GM19328 (cell line): ENCODE measurements at regions not wholly inside any gene's neighbourhood (a gene's known extent, or its start where the extent isn't known, plus 50 kb on each side); places are given as distances from the start of the nearest gene placed in this dataset.
"Not testable (repeated sequence)": the region's sequence is repeated elsewhere in the genome, so short reads cannot be mapped to it uniquely, and the experiment has no call there.

Source experiments
- ATAC-seq: cut with Tn5 transposase; IDR thresholded peaks from one replicate; pipeline ENCODE4 v1.9.1; 2021; ENCODE audit warnings: mild to moderate bottlenecking, moderate library complexity; ENCODE audit not compliant: unreplicated experiment

DNA sequence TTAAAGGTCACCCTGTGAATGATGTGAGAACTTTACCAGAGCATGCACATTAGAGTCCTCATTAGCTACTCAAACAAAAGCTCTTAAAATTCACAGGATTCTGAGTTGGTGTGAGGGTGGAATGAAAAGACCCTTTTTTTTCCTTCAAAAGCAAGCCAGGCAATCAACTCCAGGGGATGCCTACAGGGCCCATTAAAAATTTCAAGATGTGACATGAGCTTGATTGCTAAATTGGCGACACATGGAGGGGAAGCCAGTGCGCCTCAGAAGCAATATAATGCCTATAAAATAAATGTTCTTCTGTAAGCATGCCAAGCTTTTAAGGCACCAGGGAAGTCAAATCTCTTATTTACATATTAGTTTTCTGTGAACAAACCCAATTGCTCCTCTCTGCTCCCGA is 328.8 kb upstream of the SUCLG2 start:
- no peak for ATAC-seq

DNA sequence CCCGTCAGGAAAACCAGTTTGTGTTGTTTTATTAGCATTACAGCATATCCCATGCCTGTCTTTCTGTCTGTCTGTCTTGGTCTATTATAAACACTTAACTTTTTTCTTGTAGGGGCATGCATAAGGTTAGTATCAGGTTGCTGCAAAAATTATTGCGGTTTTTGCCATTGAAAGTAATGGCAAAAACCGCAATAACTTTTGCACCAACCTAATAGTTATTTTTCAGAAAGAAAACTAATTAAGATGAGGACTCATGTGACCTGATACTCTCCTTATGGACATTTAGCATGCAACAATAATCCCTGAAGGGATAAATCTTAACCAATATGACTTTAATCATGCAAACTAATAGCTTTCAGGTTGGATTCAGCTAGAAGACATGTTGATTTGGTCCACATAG is 326.7 kb upstream of the SUCLG2 start:
- ATAC-seq = no peak

DNA sequence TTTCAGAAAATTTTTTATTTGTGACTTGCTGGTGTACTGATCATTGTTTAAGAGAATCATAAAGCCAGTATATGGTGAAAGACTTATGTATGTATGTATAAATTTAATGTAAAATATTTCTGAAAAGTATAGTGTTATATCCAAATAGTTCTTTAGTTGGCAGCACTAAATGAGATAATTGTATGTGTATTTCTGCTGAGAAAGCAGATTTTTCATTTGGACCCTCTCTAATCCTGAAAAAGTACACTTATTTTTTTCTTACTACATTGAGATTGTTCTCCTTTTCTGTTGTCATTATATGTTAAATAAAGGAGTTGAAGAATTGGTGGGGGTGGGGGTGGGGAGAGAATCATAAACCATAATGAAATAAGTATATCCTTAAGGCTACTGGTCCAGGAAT is 324.9 kb upstream of the SUCLG2 start:
- no peak for ATAC-seq

DNA sequence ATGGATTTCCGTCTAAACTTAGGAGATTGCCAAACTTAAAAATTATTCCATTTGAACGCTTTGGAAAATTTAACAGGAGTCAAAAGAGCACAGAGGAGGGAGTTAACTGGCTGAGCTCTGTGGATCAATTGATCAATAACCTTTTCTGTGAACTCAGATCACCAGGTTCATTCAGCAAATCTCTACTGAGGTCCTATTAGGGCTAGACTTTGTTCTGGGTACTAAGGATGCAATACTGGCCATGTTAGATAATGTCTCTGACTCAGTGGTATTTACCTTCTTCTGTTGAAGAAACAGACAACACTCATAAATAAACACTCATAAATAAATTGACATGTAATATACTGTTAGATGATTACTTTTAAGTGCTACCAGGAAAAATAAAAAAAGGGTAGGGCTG is 323.4 kb upstream of the SUCLG2 start:
- ATAC-seq = no peak

DNA sequence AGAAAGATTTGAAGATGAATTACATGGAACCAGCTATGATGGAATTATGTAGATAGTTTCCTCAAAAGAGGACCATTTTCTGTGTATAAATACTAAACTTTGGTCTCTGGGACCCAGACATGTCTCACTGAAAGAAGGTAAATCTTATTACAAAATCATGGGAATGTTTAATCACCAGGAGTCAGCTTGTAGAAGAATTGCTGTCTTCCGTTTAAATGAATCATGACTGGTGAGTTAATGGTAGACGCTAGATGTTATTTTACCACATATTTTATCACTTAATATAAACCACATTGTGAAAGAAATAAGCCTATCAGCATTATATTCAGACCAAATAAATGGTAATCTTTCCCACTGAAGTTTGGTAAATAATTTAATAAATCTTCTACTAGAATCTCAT is 322.3 kb upstream of the SUCLG2 start:
- no peak for ATAC-seq

DNA sequence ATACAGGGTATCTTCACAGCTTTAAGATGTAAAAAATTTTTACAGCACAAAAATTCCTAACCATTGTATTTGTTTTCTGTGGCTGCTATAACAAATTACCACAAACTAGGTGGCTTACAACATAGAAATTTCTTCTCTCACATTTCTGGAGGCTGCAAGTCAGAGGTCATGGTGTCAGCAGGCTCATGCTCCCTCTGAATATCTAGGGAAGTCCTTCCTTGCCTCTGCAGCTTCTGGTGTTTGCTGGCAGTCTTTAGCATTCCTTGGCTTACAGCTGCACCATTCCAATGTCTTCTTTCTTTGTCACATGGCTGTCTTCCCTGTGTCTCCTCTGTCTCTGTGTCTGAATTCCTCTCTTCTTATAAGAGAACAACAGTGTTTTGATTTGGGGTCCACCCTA is 310.2 kb upstream of the SUCLG2 start:
- ATAC-seq = no peak

DNA sequence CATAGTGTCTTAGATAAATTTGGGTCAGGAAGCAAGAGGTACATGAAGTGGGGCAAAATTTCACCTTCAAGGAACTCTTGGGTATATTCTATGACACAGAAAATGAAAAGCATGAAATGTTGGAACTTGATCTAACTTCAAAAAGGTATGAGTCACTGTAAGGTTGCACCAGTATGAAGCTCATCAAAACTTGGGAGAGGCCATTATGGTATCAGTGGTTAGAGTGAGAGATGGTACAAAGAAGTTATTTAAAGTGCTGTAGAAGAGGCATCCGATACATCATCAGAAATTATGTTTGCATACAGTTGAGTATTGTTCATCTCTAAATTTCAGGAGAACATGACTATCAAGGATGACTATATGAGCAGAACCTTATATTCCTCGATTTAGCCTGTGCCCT is 302.9 kb upstream of the SUCLG2 start:
- ATAC-seq = no peak

DNA sequence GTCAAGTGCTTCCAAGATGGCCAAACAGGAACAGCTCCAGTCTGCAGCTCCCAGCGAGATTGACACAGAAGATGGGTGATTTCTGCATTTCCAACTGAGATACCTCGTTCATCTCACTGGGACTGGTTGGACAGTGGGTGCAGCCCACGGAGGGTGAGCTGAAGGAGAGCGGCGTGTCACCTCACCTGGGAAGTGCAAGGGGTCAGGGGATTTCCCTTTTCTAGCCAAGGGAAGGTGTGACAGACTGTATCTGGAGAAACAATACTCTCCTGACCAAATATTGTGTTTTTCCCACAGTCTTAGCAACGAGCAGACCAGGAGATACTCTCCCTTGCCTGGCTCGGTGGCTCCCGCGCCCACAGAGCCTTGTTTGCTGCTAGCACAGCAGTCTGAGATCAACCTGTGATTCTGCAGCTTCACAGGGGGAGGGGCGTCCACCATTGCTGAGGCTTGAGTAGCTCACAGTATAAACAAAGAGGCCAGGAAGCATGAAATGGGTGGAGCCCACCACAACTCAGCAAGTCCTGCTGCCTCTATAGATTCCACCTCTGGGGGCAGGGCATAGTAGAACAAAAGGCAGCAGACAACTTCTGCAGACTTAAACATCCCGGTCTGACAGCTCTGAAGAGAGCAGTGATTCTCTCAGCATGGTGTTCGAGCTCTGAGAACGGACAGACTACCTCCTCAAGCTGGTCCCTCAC is 293.5 kb upstream of the SUCLG2 start:
- ATAC-seq = no peak

DNA sequence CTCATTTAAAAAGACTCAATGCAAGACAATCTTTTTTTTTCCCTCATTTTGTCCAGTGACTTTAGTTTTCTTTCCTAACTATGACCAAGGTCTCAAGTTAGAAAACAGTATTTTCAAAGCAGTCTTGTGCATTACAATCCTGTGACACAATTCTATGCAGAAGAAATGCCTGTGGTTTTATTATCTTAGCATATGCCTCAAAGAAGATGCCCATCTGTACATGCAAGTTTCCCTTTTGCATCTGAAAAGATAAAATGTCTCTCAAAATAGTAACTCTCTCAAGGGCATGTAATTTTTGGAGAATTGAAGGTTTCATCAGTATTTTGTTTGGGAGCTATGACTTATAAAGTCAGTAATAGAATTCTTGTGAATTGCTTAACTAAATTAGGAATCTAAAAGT is 292.0 kb upstream of the SUCLG2 start:
- ATAC-seq = no peak

DNA sequence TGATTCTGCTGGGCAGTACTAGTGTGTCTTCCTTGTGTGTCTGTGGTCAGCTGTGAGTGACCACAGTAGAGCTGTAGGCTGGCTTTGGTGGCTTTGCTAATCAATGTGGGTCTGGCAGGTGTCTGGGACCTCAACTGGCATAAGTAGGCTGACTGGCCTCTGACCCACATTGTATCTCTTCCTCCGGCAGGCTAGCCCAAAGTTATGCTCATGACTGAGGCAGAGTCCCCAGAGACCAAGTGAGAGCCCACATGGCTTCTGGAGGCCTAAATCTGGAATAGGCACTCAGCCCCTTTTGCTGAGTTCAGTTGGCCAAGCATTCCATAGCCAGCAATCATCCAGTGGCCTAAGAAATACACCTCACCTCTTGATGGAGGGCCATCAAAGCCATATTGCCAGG is 289.1 kb upstream of the SUCLG2 start:
- ATAC-seq = no peak

DNA sequence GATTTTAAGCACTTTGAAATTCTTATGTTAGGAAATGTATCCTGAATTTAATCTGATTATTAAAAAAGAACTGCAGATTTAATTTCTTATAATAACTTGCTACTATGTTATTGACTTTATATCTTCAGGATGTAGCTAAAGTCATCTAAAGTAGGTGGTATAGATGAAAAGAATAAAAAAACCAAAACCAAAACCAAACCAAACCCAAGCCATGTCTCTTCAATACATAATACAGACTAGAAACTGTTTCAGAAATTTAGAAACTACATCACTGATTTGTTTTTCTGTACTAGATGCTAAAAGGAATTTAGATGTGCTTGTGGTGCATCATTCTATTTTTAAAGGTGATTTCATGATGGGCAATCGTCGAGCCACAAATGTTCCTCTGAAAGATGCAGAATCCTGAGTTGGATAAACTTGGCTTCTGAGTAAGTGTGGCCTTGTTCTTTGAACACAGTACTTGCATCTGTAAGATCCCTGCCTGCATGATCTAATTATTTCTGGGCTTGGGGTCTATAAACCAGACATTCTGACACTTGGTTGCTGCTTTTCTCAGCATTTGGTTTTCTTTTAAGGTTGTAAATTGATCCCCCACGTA is 287.1 kb upstream of the SUCLG2 start:
- ATAC-seq = no peak

DNA sequence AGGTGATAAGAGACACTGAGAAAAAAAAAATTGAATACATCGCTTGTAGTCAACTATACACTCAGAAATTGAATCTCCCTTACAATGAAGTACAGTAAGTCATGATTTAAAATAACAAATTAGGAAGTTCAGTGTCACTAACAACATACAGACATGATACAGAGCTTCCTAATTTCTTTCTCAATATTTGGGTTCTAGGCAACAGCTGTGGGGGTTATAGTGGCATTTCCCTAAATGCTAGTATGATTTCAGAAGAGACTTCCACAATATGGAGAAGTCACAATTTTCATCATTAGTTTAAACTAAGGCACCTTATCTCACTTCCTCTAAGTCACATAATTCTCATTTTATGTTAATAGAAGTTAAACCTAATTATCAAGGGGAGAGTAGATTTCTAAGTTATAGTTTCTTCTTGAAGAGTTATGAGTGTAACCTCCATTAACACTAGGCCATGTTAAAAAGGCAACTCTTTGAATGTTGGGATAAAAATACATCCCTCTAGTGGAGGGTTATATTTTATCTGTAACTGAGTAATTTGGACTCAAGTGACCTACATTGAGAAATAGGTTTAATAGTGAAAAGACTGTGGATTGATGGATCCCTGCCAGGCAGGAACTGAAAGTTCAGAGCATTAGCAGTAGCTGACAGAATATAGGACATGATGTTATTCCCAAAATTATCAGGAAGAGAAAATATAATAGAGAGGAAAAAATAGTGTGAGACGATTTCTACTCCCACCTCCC is 286.0 kb upstream of the SUCLG2 start:
- no peak for ATAC-seq

DNA sequence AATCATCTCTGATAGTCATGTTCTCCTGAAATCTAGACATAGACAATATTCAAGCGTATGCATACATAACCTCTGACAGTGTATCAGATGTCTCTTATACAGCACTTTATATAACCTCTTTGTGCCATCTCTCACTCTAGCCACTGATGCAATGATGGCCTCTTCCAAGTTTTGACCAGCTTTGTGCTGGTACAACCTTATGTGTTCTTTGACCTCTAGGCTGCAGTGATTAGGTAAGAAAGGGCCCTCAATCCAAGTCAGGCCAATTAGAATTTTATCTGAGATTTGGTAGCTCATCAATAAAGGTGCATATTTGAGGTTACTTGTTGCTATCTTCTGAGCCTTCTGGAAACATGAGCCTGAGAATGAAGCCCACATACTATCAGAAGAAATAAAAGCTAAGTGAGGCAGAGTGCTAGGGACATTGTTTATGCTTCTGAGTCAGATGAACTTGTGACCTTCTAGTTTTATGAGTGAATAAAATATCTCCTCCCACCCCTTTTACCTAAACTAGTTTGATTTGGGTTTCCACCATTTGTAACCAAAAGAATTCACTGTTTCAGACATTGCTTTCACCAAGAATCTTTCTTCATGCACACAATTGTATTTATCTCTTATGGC is 283.2 kb upstream of the SUCLG2 start:
- ATAC-seq = no peak

DNA sequence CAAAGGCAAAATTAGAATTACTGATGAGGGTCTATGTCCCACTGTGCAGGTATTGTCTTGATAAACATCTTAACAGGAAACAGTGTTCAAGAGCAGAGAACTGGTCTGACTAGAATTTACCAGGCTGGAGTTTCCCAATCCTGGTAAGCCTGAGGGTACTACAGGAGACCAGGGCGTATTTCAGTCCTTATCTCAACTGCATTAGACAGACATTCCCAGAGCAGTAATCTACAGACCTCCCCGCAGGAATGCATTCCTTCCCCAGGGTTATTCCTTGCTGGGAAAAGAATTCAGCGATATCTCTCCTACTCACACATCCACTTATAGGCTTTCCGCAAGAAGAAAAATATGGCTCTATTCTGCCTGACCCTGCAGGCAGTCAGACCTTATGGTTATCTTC is 276.0 kb upstream of the SUCLG2 start:
- not testable (repeated sequence) for ATAC-seq

DNA sequence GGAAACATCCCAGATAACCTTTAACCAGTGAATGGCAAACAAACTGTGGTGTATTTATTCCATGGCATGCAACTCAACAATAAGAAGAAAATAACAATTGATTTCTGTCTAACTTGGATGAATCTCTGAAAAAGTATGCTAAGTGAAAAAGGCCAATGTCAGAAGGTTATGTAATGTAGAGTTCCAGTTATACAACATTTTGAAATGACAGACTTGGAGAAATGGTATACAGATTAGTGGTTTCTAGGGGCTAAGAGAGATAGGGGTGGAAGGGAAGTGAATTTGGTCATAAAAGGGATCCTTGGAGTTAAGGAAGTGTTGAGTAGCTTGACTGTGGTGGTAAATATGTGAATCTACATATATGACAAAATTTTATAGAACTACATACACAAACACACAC is 269.4 kb upstream of the SUCLG2 start:
- no peak for ATAC-seq

DNA sequence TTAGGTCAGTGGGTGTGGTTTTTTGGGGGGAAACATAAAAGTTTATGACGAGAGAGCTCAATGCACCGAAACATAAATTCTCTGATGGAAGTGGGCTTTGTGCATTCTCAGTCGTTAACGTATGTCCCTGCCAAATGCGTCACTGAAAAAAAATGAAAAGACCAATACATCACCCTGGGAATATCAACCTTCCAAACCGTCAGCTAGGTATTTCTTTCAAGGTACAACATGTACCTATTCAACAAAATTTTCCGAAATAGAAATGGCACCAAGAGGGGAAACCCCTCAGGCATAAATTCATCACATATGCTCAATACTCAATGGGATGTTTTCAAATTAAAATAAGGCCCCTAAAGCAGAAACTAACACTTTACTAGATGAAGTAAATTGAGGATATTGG is 266.6 kb upstream of the SUCLG2 start:
- no peak for ATAC-seq

DNA sequence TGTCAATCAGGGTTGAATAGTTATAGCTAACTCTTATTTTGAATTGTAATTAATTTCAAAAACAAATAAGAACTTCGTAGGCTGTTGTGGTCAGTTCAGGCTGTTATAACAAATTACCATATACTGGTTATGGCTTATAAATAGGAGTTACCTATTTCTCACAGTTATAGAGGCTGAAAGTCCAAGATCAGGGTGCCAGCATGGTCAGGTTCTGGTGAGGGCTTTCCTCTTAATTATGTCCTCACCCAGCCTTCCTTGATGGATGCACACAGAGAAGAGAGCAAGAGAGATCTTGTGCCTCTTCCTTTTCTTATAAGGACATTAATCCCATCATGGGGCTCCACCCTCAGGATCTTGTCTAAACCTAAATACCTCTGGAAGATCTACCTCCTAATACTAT is 265.9 kb upstream of the SUCLG2 start:
- no peak for ATAC-seq

DNA sequence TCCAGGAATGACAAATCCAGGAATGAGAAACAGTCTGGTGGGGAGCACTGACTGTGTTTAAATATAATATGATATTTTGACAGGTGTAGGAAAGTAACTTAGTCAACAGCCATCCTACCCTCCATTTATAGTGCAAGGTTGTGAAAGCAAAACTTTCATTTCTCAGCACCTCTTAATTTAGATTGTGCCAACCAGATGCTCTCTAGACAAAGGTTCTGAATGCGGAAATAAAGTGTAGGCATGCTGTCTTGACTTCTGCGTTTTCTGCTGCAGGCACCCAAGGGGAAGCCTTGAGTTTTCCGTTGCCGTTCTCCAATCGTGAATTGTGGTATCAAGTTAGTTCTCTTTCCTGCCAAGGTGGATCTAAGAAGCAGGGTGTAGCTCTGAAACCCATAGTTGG is 261.9 kb upstream of the SUCLG2 start:
- ATAC-seq = no peak

DNA sequence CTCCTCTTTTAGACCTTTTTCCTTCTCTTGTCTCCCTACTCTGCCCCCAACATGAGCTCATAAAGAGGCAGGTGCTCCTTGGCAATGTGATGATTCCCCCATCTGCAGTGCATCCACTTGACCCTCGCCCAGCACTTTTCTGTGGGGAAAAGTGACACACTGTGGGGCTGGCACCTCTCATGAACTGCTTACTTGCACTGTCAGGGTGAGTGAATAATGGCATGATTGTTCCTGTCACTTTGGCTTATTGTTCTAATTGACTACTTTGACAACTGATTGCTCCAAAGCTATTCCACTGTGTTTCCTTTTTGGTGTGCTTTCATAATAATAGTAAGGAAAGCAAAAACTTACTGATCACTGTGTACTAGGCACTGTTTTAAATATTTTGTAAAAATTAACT is 253.3 kb upstream of the SUCLG2 start:
- no peak for ATAC-seq

DNA sequence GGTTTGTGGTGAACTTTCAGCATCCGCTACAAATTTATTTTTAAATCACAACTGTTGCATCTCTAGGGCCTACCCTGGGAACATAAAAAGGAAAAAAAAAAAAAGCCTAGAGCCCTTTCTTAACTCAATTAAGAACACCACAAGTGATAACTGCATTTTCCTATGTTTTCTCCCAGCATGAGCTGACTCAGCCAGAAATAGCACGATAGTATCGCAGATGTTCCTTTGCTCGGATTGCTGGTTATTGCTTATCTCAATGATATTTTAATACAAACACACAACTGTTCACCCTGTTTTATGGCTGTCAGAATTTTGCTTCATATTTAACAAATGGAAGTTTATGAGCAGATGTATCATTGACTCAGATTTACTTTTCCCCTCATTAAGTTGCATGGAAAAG is 251.8 kb upstream of the SUCLG2 start:
- no peak for ATAC-seq

DNA sequence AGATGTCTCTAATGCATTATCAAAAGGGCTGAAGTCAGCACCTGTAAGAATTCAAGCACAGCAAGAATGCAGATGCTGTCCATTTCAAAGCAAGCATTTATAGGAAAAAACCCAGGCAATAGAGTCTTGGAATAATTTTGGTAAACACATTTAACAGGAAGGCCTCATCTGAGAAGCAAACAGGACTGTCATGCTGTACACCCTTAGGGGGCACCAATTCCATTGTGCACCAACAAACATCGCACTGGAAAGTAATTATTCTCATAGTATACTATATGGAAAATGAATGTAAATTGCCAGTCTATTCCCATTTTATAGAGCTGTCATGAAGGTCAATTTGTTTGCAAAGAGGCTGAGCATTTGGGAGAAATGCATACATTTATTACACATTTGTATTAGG is 247.3 kb upstream of the SUCLG2 start:
- ATAC-seq = no peak

DNA sequence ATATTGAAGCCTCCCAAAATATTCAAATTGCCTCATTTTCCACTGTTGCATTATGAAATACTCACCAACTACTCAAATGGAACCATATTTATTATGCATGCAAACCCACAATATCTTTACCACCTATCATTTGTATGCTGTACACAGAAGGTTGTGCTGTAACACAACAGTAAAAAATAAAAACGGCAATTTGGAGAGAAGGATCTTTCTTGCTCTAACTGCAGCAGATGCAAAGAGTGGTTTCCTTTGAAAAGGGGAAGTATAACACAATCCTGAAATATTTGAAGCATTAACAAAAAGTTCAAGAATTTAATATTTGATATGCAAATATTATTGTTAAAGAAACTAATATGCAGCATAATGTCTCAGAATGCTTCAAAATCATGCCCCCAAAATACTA is 244.5 kb upstream of the SUCLG2 start:
- no peak for ATAC-seq
